Osteocyte (in vitro differentiated cells): ENCODE measurements at regions not wholly inside any gene's neighbourhood (a gene's known extent, or its start where the extent isn't known, plus 50 kb on each side); places are given as distances from the start of the nearest gene placed in this dataset.

ENCODE experiments used
- DNase-seq: peaks from one replicate; pipeline ENCODE4 v3.0.0; 2021; ENCODE audit warnings: mixed read lengths; ENCODE audit not compliant: unreplicated experiment; ENCODE audit errors: extremely low spot score
- H3K27ac Mint-ChIP-seq: one replicate; pipeline ENCODE4 v1.8.0; 2021; ENCODE audit warnings: mild to moderate bottlenecking, mixed read lengths; ENCODE audit not compliant: unreplicated experiment
- H3K27me3 Mint-ChIP-seq: one replicate; pipeline ENCODE4 v1.8.0; 2021; ENCODE audit warnings: mixed read lengths; ENCODE audit not compliant: unreplicated experiment
- H3K36me3 Mint-ChIP-seq: one replicate; pipeline ENCODE4 v1.8.0; 2021; ENCODE audit warnings: mixed read lengths; ENCODE audit not compliant: unreplicated experiment
- H3K4me1 Mint-ChIP-seq: one replicate; pipeline ENCODE4 v1.8.0; 2021; ENCODE audit warnings: mixed read lengths; ENCODE audit not compliant: unreplicated experiment
- H3K4me3 Mint-ChIP-seq: one replicate; pipeline ENCODE4 v1.8.0; 2021; ENCODE audit warnings: mild to moderate bottlenecking, moderate library complexity, mixed read lengths; ENCODE audit not compliant: unreplicated experiment
- H3K9me3 Mint-ChIP-seq: one replicate; pipeline ENCODE4 v1.8.0; 2021; ENCODE audit warnings: mixed read lengths; ENCODE audit not compliant: unreplicated experiment
- CTCF ChIP-seq: fragments of 200-600 bp; sonication (generic); IDR thresholded peaks from 2 replicates; pipeline ENCODE4 v1.5.0; 2021; ENCODE audit warnings: antibody characterized with exemption, mild to moderate bottlenecking, moderate library complexity

DNA sequence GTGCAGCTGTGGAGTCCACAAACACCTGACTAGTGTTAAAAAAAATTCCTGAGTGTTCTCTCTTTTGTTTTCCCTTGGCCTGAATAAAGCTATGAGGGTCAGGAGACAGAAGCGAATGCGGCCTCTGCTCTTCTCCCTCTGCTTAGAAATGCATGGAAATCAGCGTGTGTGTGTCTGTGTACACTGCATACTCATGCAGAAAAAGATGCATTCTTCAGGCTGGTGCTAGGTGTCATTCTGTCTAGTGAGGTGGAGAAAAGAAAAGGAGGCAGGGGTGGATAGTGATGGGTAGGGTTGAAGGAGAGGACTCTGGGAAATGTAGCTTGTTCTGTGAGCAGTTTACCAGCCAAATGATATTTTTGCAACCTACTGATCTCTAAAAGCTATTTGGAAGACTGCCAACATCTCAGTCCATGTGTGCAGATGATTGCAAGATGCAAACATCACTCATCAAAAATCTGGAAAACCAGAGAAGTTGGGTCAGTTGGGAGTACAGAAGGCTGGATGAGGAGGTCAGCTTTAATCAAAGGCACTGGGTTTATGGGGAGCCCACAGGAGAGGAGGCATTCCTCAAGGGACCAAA, 177.7 kb downstream of the INSIG2 start:
- Mint-ChIP-seq H3K27me3 (no peaks in the 10 kb centered on the region), H3K36me3 (no peaks in the 10 kb centered on the region), H3K9me3 (no peaks in the 10 kb centered on the region), H3K4me1 (no peaks in the 10 kb centered on the region), H3K27ac (no peak overlapping the region), H3K4me3 (no peak overlapping the region)
- no peak for DNase-seq
- no peak for TF ChIP-seq CTCF

DNA sequence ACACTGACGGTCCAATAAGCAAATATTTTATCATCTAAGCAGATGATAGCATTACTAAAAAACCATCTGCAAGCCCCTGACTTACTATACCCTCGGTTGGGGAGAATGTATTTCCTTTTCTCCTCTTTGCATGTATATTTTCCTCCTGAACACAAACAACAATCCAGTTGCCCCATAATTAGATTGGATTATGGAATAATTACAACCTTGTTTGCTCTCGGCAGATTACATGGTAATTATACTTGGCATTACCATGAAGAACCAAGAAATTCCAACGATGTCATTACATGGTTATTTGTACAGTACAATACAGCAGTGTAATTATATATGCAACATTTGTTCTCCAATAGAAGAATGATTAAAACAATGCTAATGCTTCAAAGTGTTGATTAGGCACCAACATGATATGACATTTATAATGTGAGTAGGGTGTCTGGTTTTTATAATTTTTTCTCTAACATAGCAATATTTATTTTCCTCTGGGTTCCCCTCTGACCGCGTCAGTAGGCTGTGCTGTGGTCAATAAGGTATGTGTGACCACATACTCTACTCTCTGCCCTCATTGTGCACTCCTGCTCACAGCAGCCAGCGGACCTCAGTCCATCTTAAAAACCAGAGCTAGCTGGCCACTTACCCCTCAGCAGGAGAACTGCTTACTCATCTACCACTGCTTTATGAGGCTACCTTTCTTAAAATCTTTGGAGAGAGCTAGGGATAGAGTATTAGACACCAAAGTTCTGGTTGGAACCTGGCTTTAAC, 176.1 kb downstream of the INSIG2 start:
- Mint-ChIP-seq H3K4me3 (no peak overlapping the region), H3K27ac (no peak overlapping the region), H3K4me1 (no peaks in the 10 kb centered on the region), H3K27me3 (no peaks in the 10 kb centered on the region), H3K9me3 (no peaks in the 10 kb centered on the region), H3K36me3 (no peaks in the 10 kb centered on the region)
- DNase-seq, result no peak
- no peak for TF ChIP-seq CTCF

- no peak overlapping the region for H3K27ac Mint-ChIP-seq
- no peak overlapping the region for H3K4me3 Mint-ChIP-seq
- no peak for TF ChIP-seq CTCF
- H3K4me1 Mint-ChIP-seq, result no peaks in the 10 kb centered on the region
- no peaks in the 10 kb centered on the region for H3K36me3 Mint-ChIP-seq
- no peaks in the 10 kb centered on the region for H3K9me3 Mint-ChIP-seq
- no peaks in the 10 kb centered on the region for H3K27me3 Mint-ChIP-seq
- no peak for DNase-seq
Observed at GRCh38 chr2:118257696-118258095, 169.4 kb downstream of the INSIG2 start.

DNA sequence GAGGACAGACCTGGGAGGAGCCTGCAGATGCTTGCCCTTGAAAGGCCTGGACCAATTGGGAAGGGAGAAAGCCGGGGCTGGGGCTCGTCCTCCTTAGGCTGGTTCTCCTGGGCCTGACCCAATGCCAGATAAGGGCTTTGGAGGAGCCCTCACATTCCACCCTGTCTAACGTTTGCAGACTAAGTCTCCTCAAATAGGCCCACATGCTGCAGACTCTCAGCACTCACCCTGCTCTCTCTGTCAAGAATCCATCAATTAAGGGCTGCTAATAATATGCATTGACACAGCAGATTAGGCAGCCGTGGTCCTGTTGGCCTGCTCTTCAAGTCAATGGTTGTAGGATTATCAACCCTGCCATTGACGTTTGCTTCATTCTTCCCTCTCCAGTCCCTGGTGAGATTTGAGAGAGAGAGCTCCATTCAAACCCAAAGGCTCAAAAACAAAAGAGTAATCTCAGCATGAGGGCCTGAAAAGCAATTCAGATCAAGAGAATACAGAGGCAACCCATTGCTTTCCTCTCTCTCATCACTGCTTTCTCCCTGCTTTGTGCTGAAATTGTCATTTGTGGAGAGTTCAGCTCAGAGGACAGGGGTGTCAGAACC, 167.6 kb downstream of the INSIG2 start:
- TF ChIP-seq CTCF, result no peak
- no peak for DNase-seq
- no peaks in the 10 kb centered on the region for H3K36me3 Mint-ChIP-seq
- H3K27me3 Mint-ChIP-seq, result no peaks in the 10 kb centered on the region
- no peak overlapping the region for H3K4me3 Mint-ChIP-seq
- H3K4me1 Mint-ChIP-seq, result no peaks in the 10 kb centered on the region
- H3K27ac Mint-ChIP-seq, result no peak overlapping the region
- H3K9me3 Mint-ChIP-seq, result no peaks in the 10 kb centered on the region

DNA sequence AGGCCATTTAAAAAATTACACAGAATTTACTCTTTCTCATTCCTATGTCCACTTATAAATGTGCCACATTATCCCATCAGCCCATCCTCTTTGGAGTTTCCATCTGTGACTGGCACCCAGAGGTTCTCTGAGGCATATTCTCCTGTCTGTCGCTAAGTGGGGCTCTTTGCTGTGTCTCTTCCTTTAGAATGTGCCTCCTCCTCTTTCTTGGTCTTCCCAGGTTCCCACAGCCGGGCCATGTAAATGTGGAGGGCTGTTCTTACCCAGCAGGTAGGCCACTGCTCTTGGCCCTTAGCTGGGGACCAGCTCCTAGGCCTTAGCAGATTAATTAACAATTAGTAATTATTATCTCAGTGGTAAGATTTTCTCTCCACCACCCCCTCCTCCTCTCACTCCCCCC, 167.0 kb downstream of the INSIG2 start:
- Mint-ChIP-seq H3K27ac (no peak overlapping the region), H3K9me3 (no peaks in the 10 kb centered on the region), H3K4me1 (no peaks in the 10 kb centered on the region), H3K27me3 (no peaks in the 10 kb centered on the region), H3K36me3 (no peaks in the 10 kb centered on the region), H3K4me3 (no peak overlapping the region)
- TF ChIP-seq CTCF, result no peak
- DNase-seq, result no peak
